ENCODE measurements at regions not wholly inside any gene's neighbourhood (a gene's known extent, or its start where the extent isn't known, plus 50 kb on each side); places are given as distances from the start of the nearest gene placed in this dataset.
A peak's percentile ranks its signal among the peaks of the same experiment; 100 is the strongest.
"Not testable (repeated sequence)": the region's sequence is repeated elsewhere in the genome, so short reads cannot be mapped to it uniquely, and the experiment has no call there.

DNA sequence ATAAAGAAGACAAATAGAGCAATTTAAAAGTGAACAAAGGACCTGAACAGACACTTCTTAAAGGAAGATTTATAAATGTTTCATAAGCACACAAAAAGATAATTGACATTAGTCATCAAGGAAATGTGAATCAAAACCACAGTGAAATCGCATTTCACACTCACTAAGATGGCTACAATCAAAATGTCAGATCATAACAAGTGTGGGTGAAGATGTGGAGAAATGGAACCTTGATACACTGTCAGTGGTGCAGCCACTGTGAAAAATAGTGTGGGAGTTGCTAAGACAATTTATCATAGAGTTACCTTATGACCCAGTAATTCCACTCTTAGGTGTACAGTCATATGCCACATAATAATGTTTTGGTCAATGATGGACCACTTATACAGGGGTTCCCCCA is 54.5 kb upstream of the HTR4 start:
- DNase-seq (ENCODE audit: low spot score), result no peak

DNA sequence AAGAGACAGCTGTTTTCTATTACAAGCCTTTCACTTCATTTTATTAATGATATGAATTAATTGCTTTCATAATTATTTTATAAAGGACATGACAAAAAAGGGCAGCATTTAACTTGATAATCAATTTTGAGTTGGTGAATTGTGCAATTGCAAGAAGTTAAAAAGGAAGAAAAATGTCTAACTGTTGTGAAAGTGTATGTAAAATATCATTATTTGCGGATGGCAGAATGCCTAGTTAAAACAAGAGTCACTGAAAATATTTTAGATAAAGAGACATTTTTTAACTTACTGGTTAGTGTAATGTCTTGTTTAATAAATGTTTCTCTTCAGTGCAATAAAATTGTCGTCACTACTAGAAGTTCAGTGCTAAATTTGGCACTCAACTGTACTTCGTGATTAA is 57.6 kb upstream of the HTR4 start:
- no peak for DNase-seq (ENCODE audit: low spot score)

DNA sequence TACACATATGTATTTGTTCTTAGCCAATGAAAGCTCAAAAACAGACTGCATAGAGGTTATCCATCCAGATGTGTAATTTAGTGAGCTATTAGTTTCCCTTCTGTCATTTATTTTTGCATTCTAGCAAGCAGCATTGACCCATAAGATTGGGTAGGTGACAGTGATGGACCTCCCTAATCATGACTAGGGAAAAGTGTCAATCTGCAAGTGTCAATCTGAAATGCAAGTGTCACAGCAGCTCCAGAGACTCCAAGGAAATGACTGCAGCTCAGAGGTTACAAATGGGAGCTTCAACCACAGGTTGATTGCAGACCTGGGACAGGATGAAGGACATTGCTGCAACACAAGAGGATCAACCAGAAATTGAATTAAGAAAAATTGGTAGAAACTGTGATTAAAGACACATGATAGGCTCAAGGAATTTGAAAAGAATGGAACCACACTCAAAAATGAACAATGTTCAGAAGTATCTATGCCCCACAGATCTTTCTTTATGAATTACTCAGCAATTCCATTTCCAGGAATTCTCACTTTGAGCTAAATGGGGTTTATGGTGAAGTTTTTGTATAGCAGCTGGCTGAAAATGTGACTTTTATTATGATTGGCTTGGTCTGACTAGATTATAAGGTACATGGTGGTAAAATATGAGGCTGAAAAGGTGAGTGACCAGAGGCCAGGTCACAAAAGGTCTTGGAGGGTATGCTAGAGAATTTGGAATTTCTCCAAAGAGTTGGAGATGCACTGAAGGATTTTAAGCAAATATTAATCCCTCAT is 59.6 kb upstream of the HTR4 start:
- DNase-seq (ENCODE audit: low spot score), result no peak

DNA sequence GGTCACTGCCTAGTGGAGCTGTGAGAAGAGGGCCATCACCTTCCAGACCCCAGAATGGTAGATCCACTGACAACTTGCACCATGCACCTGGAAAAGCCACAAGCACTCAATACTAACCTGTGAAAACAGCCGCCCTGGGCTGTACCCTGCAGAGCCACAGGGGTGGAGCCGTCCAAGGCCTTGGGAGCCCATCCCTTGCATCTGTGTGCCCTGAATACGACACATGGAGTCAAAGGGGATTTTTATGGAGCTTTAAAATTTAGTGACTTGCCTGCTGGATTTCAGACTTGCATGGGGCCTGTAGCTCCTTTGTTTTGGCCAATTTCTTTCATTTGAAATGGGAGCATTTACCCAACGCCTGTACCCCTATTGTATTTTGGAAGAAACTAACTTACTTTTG is 62.4 kb upstream of the HTR4 start:
- DNase-seq (ENCODE audit: low spot score), result no peak

DNA sequence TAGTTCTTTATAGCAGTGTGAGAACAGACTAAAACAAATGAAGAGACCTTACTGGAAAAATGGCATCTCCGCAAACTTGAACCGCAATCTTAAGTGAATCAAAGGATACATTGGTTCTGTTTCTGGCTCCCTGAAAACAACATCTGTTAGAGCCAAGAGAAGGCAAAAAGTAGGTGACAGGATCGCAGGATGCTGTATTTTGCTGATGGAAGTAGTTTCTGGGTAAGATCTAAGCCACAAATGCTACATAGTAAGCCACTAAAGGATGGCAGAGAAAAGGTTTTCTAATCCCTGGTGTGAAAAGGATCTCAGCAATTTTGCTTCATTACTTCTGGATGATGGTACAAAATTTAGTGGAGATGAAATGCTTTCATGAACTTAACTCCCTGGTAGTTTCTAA is 63.3 kb upstream of the HTR4 start:
- no peak for DNase-seq (ENCODE audit: low spot score)

DNA sequence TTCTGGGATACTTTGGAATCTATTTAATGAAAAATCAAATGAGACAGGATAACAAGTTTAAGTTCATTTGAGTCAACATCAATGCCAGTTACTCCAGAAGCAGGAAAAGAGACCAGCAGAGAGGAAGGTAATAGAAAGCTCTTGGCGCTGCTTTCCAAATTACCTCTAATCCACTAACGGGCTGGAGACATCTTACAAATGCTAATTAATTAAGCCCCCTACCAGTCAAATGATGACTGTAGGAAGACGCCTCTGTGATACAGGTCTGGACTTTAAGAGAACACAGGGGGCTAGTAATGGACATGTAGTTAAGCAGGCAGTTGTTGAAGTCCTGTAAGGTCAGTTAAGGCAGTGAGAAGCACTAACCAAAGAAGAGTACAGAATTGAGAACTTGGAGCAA is 65.3 kb upstream of the HTR4 start:
- no peak for DNase-seq (ENCODE audit: low spot score)

DNA sequence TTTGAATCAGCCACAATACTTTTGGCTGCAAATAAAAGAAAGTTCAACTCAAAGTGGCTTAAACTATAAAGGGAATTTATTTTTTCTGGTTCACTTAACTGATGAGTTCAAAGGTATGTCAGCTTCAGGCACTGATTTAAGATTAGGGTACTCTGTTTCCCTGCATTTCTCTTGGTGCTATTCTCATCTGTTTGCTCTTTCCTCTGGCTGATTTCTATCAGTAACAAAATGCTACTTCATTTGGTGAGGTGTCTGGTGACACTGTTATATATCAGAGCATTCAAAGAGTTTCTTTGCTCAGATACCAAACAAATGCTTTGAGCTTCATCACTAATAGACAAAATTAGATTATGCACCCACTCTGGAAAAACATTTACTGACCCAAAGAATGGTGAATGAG is 65.9 kb upstream of the HTR4 start:
- no peak for DNase-seq (ENCODE audit: low spot score)

DNA sequence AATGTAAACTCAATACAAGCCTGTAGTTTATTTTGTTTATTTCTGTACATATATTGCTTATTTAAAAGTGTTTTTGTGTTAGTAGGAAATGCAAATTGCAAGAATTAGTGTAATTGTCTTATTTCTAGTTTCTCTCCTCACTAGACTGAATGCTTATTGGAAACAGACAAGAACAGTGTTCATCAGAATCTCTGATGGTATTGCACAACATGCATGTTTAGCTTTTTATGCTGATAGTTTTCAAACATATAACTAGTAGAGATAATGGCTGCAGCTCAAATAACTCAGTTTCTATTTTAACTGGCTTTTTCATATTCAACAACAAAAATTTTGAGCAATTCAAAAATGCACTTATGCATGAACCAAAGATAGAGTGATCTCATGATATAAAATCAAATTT is 68.8 kb upstream of the HTR4 start:
- no peak for DNase-seq (ENCODE audit: low spot score)

DNA sequence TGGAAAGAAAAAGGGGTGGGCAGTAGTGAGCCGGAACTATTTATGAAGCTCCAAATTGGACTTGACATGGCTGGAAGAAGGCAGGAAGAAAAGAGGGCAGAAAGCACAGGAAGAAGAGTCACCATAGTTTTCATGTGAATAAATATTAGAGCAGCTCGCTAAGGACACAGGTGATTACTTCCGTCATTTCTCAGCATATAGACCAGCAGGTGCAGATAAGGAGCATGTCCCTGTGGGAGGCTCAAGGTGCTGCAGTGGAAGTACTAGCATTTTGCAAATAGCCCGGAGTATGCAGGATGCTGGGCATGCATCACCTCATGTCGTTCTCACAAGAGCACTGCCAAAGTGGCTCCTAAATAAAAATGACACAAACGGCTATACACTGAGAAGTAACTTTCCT is 71.3 kb upstream of the HTR4 start:
- DNase-seq (ENCODE audit: low spot score), result no peak

DNA sequence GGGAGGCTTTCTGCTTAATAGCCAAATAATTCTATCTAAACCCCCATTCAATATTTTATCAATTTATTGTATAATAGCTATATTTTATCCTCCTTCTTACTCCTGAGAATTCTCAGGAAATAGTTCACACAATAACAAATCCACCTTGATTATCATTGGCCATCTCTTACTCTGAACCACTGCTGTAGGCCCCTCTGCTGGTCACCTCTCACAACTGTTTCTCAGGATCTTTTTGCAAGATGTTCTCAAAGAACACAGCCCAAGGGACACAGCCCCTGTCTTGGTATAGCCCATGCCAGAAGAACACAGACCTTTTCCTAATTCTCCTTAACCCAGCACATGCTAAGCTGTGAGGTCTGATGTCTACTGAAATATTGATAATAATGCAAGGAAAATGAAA is 74.9 kb upstream of the HTR4 start:
- DNase-seq (ENCODE audit: low spot score), result no peak

DNA sequence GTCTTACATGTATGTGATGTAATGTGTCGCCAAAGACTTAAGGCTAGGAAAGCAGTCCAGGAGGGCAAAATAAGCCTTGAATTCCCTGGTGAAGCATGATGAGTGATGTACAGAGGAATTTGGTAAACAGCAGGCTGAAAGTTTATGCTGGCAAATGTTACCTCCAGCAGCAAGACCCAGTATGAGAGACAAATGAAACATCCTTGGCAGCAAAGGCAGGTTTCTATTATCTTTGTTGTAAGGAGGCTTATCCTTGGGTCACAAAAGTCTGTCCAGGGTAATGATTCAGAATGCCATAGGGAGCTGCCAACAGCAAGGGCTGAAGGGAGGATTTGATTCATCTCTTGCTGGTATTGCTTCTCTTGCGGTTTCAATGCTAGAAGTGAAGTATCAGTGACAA is 75.9 kb upstream of the HTR4 start:
- DNase-seq (ENCODE audit: low spot score), result peak; percentile 42

DNA sequence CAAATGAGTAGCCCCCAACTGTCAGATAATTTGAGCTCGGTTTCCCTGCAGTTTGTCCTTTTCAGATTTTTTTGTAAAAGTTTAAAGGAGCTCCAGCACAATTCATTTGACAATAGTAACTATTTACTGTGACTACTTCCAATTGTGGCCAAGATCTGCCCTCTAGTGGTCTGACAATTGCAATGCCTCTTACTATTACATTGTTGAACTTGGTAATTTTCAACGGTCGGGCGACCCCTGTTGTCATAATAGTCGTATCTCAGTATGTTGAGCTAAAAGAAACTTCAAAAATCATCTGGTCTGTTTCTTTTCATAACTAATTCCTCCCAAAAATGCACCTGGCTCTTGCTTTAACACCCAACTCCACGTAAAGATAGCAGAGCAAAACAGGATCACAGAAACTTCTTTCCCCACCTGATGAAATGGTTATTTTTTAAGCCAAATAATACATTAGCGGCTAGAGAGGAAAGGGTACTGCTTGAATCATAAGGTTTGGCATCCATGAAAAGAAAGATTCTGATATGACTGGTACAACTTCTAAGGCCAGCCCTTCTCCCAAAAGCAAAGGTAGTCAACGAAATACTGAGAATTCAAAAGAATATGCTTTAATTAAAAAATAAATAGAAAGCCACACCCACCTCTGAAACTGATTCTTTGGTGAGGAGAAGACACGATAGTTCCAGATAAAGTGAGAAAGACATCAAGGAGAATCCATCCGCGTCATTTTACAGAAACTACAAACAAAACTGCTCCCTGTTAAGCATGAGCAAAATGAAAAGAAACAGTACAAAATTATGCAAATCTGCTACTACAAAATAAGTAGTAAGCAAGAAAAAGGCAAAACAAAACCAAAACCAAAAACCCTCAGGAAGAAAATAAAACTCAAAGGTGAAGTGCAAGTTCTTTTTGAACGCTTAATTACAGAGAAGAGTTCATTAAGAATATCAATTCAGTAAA is 76.9 kb upstream of the HTR4 start:
- DNase-seq (ENCODE audit: low spot score), result peak; percentile 77

DNA sequence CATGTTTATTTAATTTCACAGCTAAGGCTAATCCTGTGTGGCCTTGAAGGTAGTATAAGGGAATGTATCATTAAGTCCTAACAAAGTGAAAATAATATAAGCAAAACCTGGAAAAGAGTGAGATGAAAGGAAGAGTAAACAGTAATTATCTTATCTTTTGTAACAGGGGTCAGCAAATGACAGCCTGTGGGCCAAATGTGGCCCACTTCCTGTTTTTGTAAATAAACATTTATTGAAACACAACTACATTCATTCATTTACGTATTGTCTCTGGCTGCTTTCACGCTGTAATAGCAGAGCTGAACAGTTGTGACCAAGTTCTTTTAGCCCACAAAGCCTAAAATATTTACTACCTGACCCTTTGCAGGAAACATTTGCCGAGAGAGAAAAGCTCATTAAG is 78.4 kb upstream of the HTR4 start:
- DNase-seq (ENCODE audit: low spot score), result no peak

DNA sequence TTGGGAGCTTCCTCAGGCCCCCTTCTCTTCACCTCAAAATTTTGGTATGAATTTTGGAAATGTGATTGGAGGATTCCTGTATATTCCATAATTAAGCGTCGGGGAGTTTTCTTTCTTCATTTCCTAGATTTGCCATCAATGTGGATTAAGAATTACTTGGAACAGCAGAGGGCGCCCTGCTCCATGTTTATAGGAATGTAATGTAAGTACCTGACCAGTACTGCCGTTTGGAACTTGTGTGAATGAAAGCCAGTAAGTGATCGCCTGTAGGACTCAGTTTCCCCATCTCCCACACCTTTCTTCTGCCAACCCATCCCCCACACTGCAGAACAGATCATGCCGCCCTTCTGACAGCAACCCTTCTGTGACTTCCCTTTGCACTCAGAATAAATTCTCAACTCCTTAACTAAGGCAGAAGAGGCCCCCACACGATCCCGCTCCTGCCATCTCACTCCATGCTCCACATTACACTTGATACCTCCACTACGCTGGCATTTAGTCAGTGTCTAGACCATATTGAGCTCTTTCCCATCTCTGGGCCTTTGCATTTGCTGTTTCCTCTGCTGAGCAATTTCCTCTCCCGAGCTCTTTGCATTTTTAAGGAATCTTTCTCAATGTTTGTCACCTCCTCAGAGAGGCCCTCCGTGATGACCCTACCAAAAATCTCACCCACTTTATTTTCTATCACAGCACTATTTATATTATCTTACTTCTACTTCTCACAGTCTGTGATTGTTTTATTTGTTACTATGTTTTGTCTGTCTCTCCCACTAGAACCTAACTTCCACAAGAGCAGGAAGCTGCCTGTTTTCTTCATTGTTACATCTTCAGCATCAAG is 79.5 kb upstream of the HTR4 start:
- peak; percentile 41 for DNase-seq (ENCODE audit: low spot score)

DNA sequence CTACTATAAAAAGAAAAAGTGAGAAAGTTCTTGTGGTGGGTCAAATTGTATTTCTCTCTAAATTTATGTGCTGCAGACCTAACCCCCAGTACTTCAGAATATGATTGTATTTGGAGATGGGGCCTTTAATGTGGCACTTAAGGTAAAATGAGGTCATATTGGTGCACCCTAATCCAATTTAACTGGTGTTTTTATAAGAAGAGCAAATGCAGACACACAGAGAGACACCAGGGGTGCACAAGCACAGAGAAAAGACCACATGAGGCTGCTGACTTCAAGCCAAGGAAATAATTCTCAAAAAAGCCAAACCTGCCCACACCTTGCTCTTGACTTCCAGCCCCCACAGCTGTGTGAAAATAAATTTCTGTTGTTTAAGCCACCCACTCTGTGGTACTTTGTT is 80.2 kb upstream of the HTR4 start:
- DNase-seq (ENCODE audit: low spot score), result no peak

DNA sequence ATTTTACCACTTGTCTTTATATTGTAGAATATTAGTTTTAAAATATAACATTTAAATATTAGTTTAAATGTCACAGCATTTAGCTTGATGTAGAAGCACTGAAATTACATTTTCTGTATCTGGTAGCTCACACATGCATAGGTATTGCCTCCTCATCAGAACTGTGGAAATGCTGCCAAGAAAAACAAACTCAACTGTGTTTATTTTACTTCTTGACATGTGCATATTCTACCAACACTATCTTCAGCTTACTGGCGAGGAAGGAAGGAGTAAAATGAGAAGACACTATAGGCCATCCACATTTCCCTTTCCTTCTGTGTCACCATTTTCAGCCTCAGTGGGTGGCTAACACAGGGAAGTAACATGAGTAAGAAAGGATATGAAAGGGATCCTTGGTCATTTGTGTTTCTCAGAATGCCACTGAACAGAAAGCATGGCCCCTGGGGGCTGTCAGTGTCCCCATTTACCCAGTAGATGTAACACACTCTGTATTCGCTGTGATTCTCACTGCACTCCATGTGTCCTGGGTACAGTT is 81.0 kb upstream of the HTR4 start:
- DNase-seq (ENCODE audit: low spot score), result no peak

DNA sequence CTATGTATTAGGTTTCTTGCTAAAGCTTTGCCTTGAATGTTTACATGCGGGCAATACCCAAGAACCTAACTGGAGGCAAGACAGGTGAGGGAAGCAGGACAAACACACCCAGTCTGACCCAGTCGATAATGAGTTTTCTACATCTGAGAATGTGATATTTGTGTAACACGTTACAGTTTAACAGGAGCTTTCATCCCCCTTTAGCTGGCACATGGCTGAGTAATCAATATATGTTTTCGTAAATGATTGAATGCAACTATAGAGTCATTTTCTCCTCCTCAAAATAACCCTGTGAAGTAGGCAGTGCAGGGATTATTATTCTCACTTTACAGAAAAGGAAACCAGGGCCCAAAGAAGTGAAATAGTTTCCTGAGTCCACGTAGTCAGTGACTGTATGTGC is 84.7 kb upstream of the HTR4 start:
- no peak for DNase-seq (ENCODE audit: low spot score)

DNA sequence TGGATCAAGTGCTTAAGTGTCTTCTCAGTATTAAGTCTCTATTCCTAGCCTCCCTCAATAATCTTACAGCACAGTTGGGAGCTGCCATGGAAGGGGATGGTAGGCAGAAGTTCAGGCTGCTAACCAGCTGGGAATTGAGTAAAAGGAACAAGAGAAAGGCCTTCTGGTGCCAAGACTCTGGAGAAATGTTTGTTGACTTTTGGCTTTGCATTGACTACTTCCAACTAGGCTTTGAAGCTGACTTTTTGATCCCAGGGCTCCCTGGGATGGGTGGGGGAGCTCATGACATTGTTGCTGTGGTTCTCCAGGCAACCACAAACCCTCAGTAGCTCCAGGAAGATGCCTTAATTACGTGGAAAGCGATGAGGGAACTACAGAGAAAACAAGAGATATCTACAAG is 85.2 kb upstream of the HTR4 start:
- peak; percentile 27 for DNase-seq (ENCODE audit: low spot score)

DNA sequence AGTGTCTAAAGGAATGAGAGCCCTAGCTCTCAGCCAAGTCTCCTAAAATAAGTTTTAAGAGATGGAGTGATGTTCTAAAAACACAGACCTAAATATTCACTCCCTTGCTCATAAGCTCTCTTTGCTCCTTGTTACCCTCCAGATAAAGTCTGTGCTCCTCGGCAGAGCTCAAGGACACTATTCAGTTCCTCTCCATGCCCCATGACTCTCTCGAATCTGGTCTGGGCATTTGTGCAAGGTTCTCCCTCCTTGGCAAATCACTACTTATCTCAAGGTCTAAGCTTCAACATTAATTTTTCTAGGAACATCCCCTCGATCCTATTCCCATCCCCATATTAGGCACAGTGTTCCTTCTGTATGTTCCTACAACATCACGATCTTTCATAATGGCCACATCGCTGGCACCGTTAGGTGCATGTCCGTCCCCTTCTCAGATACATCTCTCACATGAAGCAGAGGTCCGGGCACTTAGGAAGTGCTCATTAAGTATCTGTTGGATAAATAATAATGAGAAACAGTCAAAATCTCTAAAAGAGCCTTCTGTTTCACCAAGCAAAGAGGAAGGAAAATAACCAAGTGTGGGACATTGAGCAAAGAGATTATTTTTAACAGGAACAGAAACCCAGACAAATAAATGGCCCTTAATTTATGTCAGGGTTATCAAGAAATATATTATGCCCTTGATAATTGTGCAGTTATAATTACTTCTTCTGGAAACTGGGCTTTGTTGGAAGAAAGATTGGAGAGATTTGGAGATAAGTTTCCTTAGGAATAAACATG is 85.9 kb upstream of the HTR4 start:
- DNase-seq (ENCODE audit: low spot score), result no peak

DNA sequence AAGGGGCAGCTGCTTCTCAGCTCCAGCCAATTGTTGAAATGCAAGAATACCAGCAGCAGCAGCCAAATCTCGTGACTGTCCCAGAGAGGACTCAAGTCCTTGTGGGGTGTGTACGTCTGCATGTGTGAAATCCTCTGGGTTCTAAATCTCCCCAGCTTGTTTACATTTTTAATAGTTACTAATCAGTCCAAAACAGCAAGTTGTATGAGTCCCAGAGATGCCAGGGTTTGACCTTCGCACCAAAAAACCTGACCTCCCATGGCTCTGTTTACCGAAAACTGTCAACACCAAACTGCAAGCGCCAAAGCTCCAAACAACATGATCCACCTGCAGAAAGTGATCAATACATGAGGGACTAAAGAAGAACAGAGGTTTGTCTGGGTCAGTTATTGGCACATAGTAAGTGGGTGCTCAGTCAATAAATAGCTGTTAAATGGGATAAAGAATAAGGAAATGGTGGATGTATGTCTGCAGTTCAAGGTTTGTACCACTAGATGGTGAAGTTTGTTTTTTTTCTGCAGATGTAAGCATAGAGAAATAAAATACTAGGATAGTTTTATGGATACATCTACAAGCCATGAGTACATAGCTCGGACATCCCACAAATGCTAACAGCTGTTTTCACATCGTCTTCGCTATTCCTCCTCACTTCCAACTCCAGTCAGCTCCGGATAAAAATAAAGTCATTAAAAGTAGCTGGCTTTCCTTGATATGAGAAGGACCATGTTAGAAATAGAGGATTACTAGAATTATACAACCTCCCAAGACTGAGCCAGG is 85.3 kb upstream of the ADRB2 start:
- peak; percentile 66 for DNase-seq (ENCODE audit: low spot score)

DNA sequence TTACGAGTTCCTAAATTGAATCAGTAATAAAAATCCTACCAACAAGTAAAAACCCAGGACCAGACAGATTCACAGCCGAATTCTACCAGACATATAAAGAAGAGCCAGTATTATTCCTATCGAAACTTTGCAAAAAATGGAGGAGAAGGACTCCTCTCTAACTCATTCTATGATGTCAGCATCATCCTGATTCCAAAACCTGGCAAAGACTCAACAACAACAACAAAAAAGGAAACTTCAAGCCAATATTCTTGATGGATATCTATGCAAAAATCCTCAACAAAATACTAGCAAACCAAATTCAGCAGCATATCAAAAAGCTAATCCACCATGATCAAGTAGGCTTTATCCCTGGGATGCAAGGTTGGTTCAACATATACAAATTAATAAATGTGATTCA is 84.6 kb upstream of the ADRB2 start:
- not testable (repeated sequence) for DNase-seq (ENCODE audit: low spot score)

Measured in AG20443 (cell line).